T-helper 1 cell treated with Interleukin-12 subunit alpha and Interleukin-12 subunit beta and Interleukin-4 antibody, amounts not matched to agents 30 μg/mL and 1 μg/mL, for 36 hours (primary cell): ENCODE measurements at regions not wholly inside any gene's neighbourhood (a gene's known extent, or its start where the extent isn't known, plus 50 kb on each side); places are given as distances from the start of the nearest gene placed in this dataset.

Experiments
- H3K27ac Mint-ChIP-seq: one replicate; pipeline ENCODE4 v1.8.0; 2021; ENCODE audit warnings: mild to moderate bottlenecking, mixed read lengths
- H3K27me3 Mint-ChIP-seq: one replicate; pipeline ENCODE4 v1.8.0; 2021; ENCODE audit warnings: low read depth, mixed read lengths
- H3K36me3 Mint-ChIP-seq: one replicate; pipeline ENCODE4 v1.8.0; 2021; ENCODE audit warnings: low read depth, mixed read lengths
- H3K4me1 Mint-ChIP-seq: one replicate; pipeline ENCODE4 v1.8.0; 2021; ENCODE audit warnings: low read depth, mixed read lengths
- H3K4me3 Mint-ChIP-seq: one replicate; pipeline ENCODE4 v1.8.0; 2021; ENCODE audit warnings: mild to moderate bottlenecking, moderate library complexity, mixed read lengths
- H3K9me3 Mint-ChIP-seq: one replicate; pipeline ENCODE4 v1.8.0; 2021; ENCODE audit warnings: mixed read lengths

DNA sequence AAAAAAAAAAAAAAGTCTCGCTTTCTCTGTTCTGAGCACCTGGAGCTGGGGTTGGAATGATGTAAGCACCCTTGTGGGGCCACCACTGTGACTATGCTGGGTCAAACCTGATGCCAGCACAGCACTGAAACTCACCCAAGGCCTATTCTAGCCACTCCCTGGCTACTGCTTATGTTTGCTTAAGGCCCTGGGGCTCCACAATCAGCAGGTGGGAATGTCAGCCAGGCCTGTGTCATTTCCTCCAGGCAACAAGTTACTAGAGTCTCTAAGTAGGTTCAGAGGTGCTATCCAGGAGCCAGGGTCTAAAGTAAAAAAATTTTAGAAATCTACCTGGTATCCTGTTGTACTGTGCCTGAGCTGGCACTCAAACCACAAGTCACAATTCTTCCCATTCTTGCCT, 1306.8 kb downstream of the STIM2 start:
- Mint-ChIP-seq H3K36me3 (no peaks in the 10 kb centered on the region), H3K27ac (no peak overlapping the region), H3K4me3 (no peak overlapping the region), H3K9me3 (peaks cover 3% of the 10 kb centered on the region), H3K27me3 (no peaks in the 10 kb centered on the region), H3K4me1 (no peaks in the 10 kb centered on the region)

DNA sequence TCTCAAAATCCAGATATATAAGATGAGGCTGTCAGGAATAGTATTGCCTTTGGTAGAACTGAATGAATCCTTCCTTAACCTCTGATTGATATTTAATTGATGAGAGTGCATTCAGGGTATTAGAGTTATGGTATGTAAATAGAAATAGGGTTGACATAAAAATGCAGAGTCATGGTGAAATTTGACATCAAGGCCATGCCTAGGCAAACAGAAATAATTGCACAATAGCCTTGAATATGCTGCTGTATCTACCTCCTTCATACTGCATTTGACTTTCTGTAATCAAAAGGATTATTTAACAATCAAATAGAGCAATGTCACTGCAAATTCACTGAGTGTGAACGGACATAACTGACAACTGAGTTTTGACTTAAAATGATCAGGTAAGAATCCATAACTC, 1316.3 kb downstream of the STIM2 start:
- Mint-ChIP-seq H3K4me1 (no peaks in the 10 kb centered on the region), H3K9me3 (peaks cover 2% of the 10 kb centered on the region), H3K4me3 (no peak overlapping the region), H3K36me3 (no peaks in the 10 kb centered on the region), H3K27me3 (no peaks in the 10 kb centered on the region), H3K27ac (no peak overlapping the region)

DNA sequence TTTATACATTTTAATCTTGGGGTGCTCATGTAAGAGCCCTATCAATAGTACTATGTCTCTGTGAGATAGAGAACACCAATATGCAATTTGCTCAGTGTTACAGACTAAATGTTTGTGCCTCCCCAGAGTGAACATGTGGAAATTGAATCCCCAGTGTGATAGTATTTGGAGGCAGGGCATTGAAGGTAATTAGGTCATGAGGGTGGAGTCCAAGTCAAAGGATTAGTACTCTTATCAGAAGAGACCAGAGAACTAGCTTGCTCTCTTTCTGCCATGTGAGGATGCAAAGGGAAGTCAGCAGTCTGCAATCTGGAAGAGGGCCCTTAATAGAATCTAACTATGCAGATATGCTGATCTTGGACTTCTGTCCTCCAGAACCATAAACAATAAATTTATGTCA, 1317.0 kb downstream of the STIM2 start:
- Mint-ChIP-seq H3K27ac (no peak overlapping the region), H3K27me3 (no peaks in the 10 kb centered on the region), H3K4me3 (no peak overlapping the region), H3K9me3 (no peaks in the 10 kb centered on the region), H3K36me3 (no peaks in the 10 kb centered on the region), H3K4me1 (no peaks in the 10 kb centered on the region)

DNA sequence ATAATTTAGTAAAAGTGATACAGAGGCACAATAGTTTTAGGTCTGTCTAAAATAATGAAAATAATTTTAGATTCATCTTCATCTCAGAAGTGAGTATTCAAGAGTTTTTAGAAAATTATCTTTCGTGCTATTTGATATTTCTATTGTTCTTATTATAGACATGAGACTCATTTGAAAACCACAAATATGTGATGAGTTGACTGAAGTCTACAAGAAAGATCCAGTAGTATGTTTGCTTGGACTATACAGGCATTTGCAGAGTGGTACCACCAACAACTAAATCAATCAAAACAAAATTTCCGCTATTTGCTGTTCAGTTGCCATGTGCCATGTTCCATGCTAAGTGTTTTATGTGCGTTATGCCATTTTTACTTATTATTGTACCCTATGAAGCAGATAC, 1318.5 kb downstream of the STIM2 start:
- no peaks in the 10 kb centered on the region for H3K4me1 Mint-ChIP-seq
- H3K4me3 Mint-ChIP-seq = no peak overlapping the region
- H3K36me3 Mint-ChIP-seq = no peaks in the 10 kb centered on the region
- H3K9me3 Mint-ChIP-seq = no peaks in the 10 kb centered on the region
- no peaks in the 10 kb centered on the region for H3K27me3 Mint-ChIP-seq
- no peak overlapping the region for H3K27ac Mint-ChIP-seq

DNA sequence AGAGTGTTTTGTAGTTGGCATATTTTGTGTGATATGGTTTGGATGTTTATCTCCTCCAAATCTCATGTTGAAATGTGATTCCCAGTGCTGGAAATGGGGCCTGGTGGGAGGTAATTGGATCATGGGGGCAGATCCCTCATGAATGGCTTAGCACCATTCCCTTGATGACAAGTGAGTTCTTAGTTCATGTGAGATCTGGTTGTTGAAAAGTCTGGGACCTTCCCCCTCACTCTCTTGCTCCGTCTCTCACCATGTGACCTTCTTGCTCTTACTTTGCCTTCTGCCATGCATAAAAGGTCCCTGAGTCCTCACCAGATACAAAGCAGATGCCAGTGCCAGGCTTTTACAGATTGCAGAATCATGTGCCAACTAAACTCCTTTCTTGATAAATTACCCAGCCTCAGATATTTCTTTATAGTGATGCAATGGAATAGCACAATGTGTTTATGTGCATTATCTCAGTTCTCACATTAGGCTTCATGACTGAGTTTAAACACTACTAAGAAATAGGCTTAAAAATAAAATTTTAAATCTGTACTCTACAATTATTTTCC, 1348.8 kb downstream of the STIM2 start:
- Mint-ChIP-seq H3K27me3 (no peaks in the 10 kb centered on the region), H3K4me3 (no peak overlapping the region), H3K36me3 (no peaks in the 10 kb centered on the region), H3K9me3 (peaks cover 3% of the 10 kb centered on the region), H3K4me1 (no peaks in the 10 kb centered on the region), H3K27ac (no peak overlapping the region)

DNA sequence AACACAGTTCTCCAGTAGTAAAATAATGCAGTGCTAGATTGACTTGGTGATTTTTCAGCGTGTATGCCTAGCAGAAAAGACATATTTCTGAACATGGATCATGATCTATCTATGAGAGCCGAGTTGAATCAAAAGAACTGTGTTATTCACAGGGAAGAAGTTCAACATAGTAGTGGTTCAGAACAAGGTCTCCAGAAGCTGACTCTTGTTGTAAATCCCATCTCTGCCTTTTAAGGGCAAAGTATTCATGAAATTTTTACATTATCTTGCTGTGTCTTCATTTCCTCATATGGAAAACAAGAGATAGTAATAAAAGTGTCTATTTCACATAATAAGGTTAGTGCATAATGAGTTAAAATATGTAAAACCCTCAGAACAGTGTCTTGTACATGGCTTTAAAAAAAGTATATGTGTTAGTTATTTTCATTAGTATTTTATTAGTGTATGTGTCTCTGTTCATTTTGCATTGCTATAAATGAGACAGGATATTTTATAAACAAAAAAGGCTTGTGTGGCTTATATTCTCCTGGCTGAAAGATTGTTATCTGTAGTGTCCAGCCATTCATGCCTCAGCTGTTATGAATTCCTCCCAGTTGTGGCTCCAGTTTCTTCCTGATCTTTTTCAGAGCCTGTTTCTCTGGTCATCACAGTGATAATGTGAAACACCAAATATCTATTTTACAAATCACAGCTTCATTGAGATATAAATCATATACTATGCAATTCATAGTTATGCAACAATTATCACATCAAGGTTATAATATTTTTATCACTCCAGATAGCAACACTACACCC, 1351.2 kb downstream of the STIM2 start:
- Mint-ChIP-seq H3K27me3 (no peaks in the 10 kb centered on the region), H3K36me3 (no peaks in the 10 kb centered on the region), H3K4me1 (no peaks in the 10 kb centered on the region), H3K27ac (no peak overlapping the region), H3K9me3 (peaks cover 3% of the 10 kb centered on the region), H3K4me3 (no peak overlapping the region)

DNA sequence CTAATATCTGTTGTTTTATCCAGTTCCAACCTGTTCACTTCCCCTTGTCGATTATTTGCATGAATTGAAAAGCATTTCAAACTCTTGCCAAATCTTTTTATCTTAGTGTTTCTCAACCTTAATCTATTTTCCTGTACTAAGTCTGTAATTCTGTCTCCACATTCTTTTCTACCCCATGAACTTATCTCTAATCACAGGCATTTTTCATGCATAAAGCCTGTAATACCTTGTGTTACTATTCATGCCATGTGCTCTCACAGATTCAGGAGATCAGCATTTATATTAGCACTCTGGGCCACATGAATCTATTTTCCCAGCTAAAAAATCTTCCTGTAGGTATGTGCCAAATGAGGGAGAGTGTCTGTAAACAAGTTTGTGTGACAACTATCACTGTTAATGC, 1360.9 kb downstream of the STIM2 start:
- no peaks in the 10 kb centered on the region for H3K4me1 Mint-ChIP-seq
- no peaks in the 10 kb centered on the region for H3K9me3 Mint-ChIP-seq
- no peak overlapping the region for H3K27ac Mint-ChIP-seq
- no peaks in the 10 kb centered on the region for H3K27me3 Mint-ChIP-seq
- no peak overlapping the region for H3K4me3 Mint-ChIP-seq
- no peaks in the 10 kb centered on the region for H3K36me3 Mint-ChIP-seq

DNA sequence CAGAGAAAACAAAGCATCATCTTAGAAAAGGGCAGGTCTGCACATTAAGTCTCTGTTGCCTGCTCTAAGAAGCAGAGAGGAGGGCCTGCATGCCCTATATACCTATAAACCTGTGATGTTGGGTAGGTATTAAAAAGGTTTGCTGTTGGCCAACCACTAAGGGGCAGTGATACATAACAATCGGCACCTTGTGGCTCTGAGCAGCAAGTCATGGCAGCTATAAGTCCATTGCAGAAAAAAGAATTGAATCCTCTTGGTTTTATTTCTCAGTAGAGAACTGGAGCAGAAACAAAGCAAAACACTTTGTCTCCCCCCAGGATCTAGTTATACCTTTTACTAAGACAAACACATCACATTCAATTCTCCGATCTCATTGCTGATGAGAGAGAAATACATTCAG, 1364.4 kb downstream of the STIM2 start:
- Mint-ChIP-seq H3K27me3 (no peaks in the 10 kb centered on the region), H3K4me1 (no peaks in the 10 kb centered on the region), H3K27ac (no peak overlapping the region), H3K9me3 (no peaks in the 10 kb centered on the region), H3K4me3 (no peak overlapping the region), H3K36me3 (no peaks in the 10 kb centered on the region)

DNA sequence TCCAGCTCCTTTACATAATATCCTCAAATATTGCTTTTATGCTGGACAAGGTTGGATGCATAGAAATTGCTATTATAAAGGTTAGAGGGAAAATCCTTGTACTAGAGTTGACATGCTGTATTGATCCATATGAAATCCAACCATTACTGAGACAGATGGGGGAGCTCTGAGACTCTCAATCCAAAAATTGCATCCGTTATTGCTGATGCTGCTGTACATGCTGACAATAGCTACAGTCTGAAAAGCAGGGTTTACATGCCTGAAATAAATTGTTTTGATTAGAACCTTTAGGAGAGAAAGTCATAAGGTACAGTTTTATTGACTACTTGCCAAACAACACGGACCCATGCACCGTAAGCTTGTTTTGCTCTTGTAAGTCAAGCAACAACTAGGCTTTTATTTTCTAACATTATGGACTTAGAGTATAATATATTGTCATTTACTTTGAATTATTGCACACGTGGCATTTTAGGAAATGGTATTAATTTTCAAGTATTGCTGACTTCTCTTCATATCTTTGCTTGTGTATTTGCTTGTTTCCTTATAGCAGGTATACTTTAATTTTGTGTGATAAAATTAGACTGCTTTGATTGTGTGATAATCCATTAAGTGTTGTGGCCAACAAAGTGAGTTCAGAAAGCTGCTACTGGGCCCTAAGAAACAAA, 1365.2 kb downstream of the STIM2 start:
- Mint-ChIP-seq H3K36me3 (no peaks in the 10 kb centered on the region), H3K4me3 (no peak overlapping the region), H3K27me3 (no peaks in the 10 kb centered on the region), H3K9me3 (no peaks in the 10 kb centered on the region), H3K27ac (no peak overlapping the region), H3K4me1 (no peaks in the 10 kb centered on the region)

DNA sequence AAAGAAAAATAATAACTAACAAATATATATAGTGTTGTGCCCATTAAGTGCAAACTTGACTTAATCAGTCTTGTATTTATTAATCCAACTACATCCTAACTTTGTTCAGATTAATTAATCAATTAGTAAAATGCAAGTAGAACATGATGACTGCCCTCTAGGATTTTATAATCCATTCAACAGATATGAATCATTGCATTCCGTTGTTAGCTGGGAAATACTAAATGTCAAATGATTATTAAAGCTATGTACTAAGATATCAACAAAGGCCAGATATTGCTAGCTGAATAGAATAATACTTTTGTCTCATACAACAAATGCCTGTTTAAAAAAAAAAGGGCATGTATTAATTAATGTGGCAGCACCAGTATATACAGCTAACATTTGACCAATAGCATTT, 1366.3 kb downstream of the STIM2 start:
- Mint-ChIP-seq H3K36me3 (no peaks in the 10 kb centered on the region), H3K4me3 (no peak overlapping the region), H3K4me1 (no peaks in the 10 kb centered on the region), H3K27me3 (no peaks in the 10 kb centered on the region), H3K27ac (no peak overlapping the region), H3K9me3 (no peaks in the 10 kb centered on the region)

DNA sequence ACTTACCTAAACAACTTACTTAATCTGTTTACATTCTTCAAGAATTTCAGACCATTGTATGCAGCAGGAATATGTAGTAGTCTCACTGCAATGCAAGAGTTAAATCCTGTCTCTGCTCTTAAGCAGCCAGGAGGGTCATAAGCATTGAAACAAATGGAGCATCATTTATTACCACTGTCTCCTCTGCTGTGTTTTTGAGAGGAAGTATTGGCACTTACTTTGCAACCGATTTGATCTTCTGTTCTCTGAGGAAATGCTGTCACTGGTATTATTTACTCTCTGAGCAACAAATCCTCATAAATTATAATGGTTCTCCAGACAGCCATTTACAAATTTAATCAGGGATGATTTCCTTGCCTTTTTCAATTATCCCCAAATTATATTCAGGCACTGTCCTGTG, 1367.1 kb downstream of the STIM2 start:
- no peak overlapping the region for H3K27ac Mint-ChIP-seq
- no peaks in the 10 kb centered on the region for H3K27me3 Mint-ChIP-seq
- H3K36me3 Mint-ChIP-seq = no peaks in the 10 kb centered on the region
- H3K4me3 Mint-ChIP-seq = no peak overlapping the region
- no peaks in the 10 kb centered on the region for H3K4me1 Mint-ChIP-seq
- H3K9me3 Mint-ChIP-seq = no peaks in the 10 kb centered on the region

DNA sequence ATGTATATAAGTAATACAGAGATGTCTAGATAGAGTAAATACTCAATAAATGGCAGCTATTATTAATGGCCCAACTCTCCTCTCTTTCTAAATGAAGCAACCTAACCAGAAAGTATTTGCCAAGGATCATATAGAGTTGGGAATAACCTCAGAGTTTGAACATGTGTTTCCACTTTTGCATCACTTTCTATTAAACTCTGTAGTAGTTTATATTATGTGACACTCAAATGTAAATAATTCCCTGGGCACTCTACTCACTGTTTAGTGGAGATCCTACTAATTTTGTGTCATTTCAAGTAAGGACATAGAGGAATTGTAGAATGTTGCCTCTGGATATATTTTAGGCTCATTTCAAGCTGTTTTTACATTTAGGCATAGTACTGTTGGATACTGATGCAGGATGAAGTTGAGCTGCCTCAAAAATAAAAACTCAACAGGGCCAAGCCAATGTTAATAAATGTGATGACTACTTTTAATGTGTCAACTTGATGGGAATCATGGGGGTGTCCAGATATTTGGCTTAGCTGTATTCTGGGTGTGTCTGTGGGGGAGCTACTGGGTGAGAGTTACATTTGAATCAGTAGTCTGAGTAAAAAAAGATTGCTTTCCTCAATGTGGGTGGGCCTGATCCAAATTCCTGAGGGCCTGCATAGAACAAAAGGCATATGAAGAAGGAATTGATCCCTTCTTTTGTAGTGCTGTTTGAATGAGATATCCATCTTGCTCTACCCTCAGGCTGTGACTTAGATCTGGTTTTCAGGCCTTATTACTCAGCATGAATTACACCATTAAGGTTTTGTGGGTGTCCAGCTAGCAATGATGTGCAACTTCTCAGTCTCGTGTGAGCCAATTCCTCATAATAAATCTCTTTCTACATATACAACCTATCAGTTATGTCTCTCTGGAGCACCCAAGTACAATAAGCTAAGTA, 1368.2 kb downstream of the STIM2 start:
- H3K9me3 Mint-ChIP-seq = no peaks in the 10 kb centered on the region
- no peak overlapping the region for H3K27ac Mint-ChIP-seq
- no peak overlapping the region for H3K4me3 Mint-ChIP-seq
- no peaks in the 10 kb centered on the region for H3K27me3 Mint-ChIP-seq
- no peaks in the 10 kb centered on the region for H3K4me1 Mint-ChIP-seq
- H3K36me3 Mint-ChIP-seq = no peaks in the 10 kb centered on the region

DNA sequence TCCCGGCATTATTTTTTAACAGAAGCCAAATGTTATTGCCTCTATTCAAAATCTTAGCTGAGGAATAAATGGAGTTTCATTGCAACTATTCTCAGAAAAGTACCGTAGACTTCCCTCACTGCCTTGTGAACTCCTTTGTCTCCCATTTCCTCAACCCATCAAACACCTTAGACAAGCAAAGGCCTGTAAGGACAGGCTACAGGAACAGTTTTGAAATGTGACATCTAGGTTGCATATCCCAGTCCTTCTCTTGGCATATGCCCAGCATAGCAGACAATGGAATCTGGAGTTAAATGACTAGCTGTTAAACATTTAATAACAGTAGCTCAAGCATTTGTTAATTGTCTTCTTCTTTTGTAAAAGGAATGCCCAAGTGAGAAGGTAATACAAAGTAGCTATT, 1371.7 kb downstream of the STIM2 start:
- no peak overlapping the region for H3K27ac Mint-ChIP-seq
- no peaks in the 10 kb centered on the region for H3K9me3 Mint-ChIP-seq
- H3K4me1 Mint-ChIP-seq = no peaks in the 10 kb centered on the region
- H3K36me3 Mint-ChIP-seq = no peaks in the 10 kb centered on the region
- no peaks in the 10 kb centered on the region for H3K27me3 Mint-ChIP-seq
- no peak overlapping the region for H3K4me3 Mint-ChIP-seq

DNA sequence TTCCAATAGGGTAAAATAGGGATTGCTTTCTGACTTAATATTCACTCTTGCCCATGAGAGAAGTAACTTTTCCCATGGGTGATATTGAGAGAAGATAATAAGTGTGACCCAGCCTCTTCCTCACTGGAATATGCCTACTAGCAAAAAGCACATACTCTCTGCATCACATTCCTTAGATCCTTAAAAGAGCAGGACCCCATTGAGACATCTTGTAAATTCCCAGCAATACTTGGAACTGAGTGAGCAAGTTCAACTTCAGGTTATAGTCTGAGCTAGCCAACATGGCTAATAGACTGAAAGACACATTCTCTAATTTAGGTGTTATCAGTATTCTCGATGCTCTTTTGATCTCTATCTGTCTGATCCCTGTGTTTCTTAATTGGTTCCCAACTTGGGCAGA, 1372.3 kb downstream of the STIM2 start:
- Mint-ChIP-seq H3K9me3 (no peaks in the 10 kb centered on the region), H3K36me3 (no peaks in the 10 kb centered on the region), H3K27me3 (no peaks in the 10 kb centered on the region), H3K4me1 (no peaks in the 10 kb centered on the region), H3K27ac (no peak overlapping the region), H3K4me3 (no peak overlapping the region)
